Stomach smooth muscle (tissue), 2 donors: ENCODE measurements at regions not wholly inside any gene's neighbourhood (a gene's known extent, or its start where the extent isn't known, plus 50 kb on each side); places are given as distances from the start of the nearest gene placed in this dataset.
A peak's percentile ranks its signal among the peaks of the same experiment; 100 is the strongest.
"Not testable (repeated sequence)": the region's sequence is repeated elsewhere in the genome, so short reads cannot be mapped to it uniquely, and the experiment has no call there.

Experiments
- H3K27ac ChIP-seq: one replicate; pipeline ENCODE4 v1.7.0; 2013; ENCODE audit warnings: mild to moderate bottlenecking, low read length, inconsistent platforms
- H3K27me3 ChIP-seq, 2 donors: one replicate each; pipeline ENCODE4 v1.7.0; 2013; ENCODE audit warnings: low read length in 2 of 2; ENCODE audit not compliant: insufficient read depth in 2 of 2, control insufficient read depth in 1 of 2
- H3K36me3 ChIP-seq, 2 donors: one replicate each; pipeline ENCODE4 v1.7.0; 2013; ENCODE audit warnings: low read length in 2 of 2; ENCODE audit not compliant: control insufficient read depth in 2 of 2, insufficient read depth in 2 of 2
- H3K4me1 ChIP-seq: one replicate; pipeline ENCODE4 v1.7.0; 2013; ENCODE audit warnings: low read length; ENCODE audit not compliant: control insufficient read depth, insufficient read depth
- H3K4me3 ChIP-seq, 2 donors: one replicate each; pipeline ENCODE4 v1.7.0; 2013; ENCODE audit warnings: low read length in 2 of 2
- H3K9ac ChIP-seq, 2 donors: one replicate each; pipeline ENCODE4 v1.7.0; 2013; ENCODE audit warnings: low read length in 2 of 2, mild to moderate bottlenecking in 1 of 2
- H3K9me3 ChIP-seq, 2 donors: one replicate each; pipeline ENCODE4 v1.7.0; 2013; ENCODE audit warnings: low read length in 2 of 2; ENCODE audit not compliant: control insufficient read depth in 2 of 2
- donor health status: healthy.
- donor health status: Pancreatic carcinoma.

DNA sequence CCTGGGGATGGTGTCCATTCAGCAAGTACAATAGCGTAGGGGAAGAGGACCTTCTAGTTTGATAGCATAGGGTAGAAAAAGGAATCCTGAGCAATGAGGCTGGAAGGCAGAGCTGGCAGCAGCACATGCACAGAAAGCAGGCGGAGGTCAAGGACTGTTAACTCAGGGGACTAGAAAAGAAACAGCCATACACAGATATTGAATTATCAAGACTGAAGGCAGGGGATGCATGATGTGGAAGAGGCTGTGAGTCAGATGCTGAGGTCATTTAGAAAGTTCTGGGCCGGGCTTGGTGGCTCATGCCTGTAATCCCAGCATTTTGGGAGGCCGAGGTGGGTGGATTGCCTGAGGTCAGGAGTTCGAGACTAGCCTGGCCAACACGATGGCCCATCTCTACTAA, 65.6 kb downstream of the OPTC start:
- Histone ChIP-seq H3K9me3 (no peaks in the 10 kb centered on the region), H3K4me3 (no peak overlapping the region), H3K36me3 (no peaks in the 10 kb centered on the region), H3K27me3 (no peaks in the 10 kb centered on the region), H3K9ac (no peak overlapping the region), H3K4me1 (peaks cover 51% of the 10 kb centered on the region), H3K27ac (peak overlapping the region; percentile 96)

DNA sequence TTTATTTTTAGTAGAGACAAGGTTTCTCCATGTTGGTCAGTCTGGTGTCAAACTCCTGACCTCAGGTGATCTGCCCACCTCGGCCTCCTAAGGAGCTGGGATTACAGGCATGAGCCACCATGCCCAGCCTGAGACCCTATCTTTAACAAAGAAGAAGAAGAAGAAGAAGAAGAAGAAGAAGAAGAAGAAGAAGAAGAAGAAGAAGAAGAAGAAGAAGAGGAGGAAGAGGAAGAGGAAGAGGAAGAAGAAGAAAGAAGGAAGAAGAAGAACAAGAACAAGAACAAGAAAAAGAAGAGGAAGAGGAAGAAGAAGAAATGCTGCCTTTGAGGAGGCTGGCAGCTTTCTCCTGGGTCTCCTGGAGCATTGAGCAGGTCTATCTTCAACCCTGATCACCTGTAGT, 64.9 kb upstream of the ATP2B4 start:
- not testable (repeated sequence) for H3K4me3 ChIP-seq, H3K27me3 ChIP-seq, H3K36me3 ChIP-seq, H3K9ac ChIP-seq, H3K9me3 ChIP-seq, H3K27ac ChIP-seq
- peaks cover 32% of the 10 kb centered on the region for H3K4me1 ChIP-seq

DNA sequence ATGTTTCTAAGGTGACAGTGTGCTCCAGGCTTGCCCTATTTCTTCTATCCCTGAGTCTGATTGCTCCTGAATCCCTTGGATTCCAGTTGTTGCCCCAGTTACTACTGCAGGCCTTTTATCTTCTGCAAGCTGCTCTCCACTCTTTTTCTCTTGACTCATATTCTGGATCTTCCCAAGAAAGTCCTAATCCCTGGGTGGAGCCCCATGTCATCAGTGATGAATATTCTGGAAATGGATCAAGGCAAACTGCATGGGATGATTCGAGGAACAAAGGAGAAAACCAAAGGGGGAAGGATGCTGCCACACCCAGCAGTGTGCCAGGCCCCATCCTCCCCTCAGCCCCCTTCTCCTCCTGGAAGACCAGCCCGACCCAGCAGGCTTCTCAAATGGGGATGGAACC, 63.3 kb upstream of the ATP2B4 start:
- H3K27ac ChIP-seq: no peak overlapping the region

DNA sequence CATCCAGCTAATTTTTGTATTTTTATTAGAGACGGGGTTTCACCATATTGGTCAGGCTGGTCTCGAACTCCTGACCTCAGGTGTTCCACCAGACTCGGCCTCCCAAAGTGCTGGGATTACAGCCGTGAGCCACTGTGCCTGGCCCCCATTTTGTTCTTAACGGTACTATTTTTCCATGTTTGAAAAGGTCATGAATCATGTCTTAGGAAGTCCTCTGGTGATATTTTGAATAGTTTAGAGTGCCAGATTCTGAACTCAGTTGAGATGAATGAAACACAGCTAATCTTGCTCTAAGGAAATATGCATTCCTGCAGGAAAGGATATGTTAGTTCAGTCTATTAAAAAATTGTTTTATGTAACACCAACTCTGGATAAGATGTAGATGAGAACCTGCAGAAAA, 62.6 kb upstream of the ATP2B4 start:
- Histone ChIP-seq H3K27me3 (no peaks in the 10 kb centered on the region), H3K27ac (no peak overlapping the region), H3K9me3 (no peaks in the 10 kb centered on the region), H3K4me1 (peaks cover 9% of the 10 kb centered on the region), H3K9ac (no peak overlapping the region), H3K36me3 (no peaks in the 10 kb centered on the region), H3K4me3 (no peak overlapping the region)

More for the DNA sequence above, 63.3 kb upstream of the ATP2B4 start:
- H3K4me3 ChIP-seq: no peak overlapping the region
- no peaks in the 10 kb centered on the region for H3K9me3 ChIP-seq
- H3K27me3 ChIP-seq: no peaks in the 10 kb centered on the region
- H3K4me1 ChIP-seq: peaks cover 17% of the 10 kb centered on the region
- H3K36me3 ChIP-seq: no peaks in the 10 kb centered on the region
- no peak overlapping the region for H3K9ac ChIP-seq

DNA sequence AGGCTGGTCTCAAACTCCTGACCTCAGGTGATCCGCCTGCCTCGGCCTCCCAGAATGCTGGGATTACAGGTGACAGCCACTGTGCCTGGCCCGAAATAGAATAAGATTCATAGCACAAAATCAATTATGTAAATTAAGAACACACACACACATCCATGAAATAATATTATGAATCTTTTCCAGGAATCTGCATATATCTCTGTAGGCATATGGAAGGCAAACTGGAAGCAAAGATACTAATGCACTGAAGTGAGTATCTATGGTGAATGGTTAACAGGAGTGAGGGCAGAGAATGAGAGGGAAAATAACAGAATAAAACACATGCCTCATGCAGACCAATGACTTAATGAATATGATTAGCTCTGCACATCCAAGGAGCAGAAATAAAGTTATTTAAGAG, 61.6 kb upstream of the ATP2B4 start:
- Histone ChIP-seq H3K9ac (no peak overlapping the region), H3K4me3 (no peak overlapping the region), H3K36me3 (no peaks in the 10 kb centered on the region), H3K27ac (no peak overlapping the region), H3K4me1 (peaks cover 2% of the 10 kb centered on the region), H3K9me3 (no peaks in the 10 kb centered on the region), H3K27me3 (no peaks in the 10 kb centered on the region)

DNA sequence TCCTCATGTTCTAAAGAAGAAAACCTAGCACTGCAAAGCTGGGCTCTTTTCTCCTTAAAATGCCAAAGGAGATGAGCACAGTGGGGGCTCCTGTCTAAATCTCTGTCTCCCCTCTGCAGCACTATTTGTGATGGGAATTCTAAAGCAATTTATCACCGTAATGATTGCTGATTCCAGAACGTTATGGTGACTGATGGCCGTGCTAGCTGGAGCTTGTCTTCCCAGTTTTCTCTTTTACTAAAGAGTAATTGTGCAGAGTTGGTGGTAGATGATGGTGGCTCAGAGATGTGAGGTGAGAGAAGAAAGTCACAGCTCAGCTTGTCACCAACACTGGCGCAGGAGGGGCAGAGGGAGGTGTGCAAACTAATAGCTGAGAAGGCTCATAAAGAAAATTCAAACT, 60.7 kb upstream of the ATP2B4 start:
- peaks cover 2% of the 10 kb centered on the region for H3K4me1 ChIP-seq

DNA sequence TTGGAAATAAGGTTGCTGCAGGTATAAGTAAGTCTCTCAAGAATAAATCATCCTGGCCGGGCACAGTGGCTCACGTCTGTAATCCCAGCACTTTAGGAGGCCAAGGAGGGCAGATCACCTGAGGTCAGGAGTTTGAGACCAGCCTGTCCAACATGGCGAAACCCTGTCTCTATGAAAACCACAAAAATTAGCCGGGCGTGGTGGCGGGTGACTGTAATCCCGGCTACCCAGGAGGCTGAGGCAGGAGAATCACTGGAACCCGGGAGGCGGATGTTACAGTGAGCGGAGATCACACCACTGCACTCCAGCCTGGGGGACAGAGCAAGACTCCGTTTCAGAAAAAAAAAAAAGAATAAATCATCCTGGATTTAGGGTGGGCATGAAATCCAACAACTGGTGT, 59.7 kb upstream of the ATP2B4 start:
- not testable (repeated sequence) for H3K4me1 ChIP-seq, H3K36me3 ChIP-seq, H3K9me3 ChIP-seq, H3K9ac ChIP-seq, H3K27me3 ChIP-seq, H3K27ac ChIP-seq, H3K4me3 ChIP-seq

More for the DNA sequence above, 60.7 kb upstream of the ATP2B4 start:
- Histone ChIP-seq H3K27ac (no peak overlapping the region), H3K4me3 (no peak overlapping the region), H3K9ac (no peak overlapping the region), H3K9me3 (no peaks in the 10 kb centered on the region), H3K27me3 (no peaks in the 10 kb centered on the region), H3K36me3 (no peaks in the 10 kb centered on the region)

DNA sequence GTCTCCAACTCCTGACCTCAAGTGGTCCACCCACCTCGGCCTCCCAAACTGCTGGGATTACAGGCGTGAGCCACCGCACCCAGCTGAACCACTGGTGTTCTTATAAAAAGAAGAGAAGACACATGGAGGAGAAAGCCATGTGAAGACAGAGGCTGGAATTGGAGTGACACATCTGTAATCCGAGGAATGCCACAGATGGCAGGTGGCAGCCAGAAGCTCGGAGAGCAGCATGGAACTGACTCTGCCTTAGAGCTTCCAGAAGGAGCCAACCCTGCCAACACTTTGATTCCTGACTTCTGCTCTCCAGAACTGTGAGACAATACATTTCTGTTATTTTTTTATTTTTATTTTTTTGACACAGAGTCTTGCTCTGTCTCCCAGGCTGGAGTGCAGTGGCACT, 59.0 kb upstream of the ATP2B4 start:
- Histone ChIP-seq H3K4me1 (peaks cover 8% of the 10 kb centered on the region), H3K9ac (no peak overlapping the region), H3K27me3 (no peaks in the 10 kb centered on the region), H3K27ac (no peak overlapping the region), H3K4me3 (no peak overlapping the region), H3K36me3 (no peaks in the 10 kb centered on the region), H3K9me3 (no peaks in the 10 kb centered on the region)

DNA sequence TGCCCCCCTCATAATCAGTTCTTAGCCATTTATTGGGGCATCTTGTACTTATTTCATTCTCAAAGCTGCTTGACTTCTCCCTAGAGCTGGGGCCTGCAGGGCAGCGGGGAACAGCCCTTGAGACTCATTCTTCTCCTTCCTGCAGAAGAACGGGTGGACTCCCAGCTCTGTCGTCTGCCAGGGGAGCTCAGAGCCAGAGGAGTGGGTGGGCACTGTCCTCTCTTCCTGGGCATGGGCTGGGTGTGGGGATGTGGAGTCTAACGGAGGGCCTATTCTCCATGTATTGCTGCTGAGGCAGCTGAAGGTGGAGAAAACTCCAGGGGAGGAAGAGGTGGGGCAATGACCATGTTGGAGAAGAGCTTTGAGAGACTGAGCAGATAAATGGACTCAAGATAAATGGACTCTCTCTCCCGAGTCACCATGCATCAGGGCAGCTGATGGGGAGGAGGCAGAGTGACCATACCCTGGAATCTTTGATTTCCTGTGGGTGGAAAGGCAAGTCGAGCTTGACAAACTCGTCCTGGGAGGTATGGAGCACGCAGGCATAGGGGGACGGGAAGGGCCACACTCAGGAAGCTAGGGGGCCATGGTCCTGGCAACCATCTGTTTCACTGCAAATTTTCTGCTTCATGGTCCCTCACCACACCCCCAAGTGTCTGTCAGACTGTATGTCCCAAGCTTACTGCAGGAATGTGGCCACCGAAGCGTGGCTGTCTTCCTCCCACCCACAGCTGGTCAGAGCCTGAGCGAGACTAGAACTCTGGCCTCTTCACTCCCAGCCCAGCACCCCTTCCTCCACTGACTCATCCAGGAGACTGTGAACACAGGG, 56.9 kb upstream of the ATP2B4 start:
- peaks cover 8% of the 10 kb centered on the region for H3K4me1 ChIP-seq
- H3K9ac ChIP-seq: no peak overlapping the region
- H3K9me3 ChIP-seq: no peaks in the 10 kb centered on the region
- H3K27me3 ChIP-seq: no peaks in the 10 kb centered on the region
- H3K4me3 ChIP-seq: no peak overlapping the region
- no peaks in the 10 kb centered on the region for H3K36me3 ChIP-seq
- H3K27ac ChIP-seq: no peak overlapping the region

DNA sequence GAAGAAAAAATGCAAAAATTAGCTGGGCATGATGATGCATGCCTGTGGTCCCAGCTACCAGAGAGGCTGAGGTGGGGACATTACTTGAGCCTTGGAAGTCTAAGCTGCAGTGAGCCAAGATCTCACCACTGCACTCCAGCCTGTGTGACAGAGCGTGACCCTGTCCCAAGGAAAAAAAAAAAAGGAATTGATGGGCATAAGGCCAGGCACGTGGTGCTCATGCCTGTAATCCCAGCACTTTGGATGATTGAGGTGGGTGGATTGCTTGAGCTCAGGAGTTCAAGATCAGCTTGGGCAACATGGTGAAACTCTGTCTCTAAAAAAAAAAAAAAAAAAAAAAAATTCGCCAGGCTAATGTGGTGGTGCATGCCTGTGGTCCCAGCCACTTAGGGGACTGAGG, 55.8 kb upstream of the ATP2B4 start:
- Histone ChIP-seq H3K27me3 (no peaks in the 10 kb centered on the region), H3K36me3 (no peaks in the 10 kb centered on the region), H3K4me3 (no peak overlapping the region), H3K4me1 (peaks cover 8% of the 10 kb centered on the region), H3K9me3 (no peaks in the 10 kb centered on the region), H3K9ac (no peak overlapping the region), H3K27ac (no peak overlapping the region)

DNA sequence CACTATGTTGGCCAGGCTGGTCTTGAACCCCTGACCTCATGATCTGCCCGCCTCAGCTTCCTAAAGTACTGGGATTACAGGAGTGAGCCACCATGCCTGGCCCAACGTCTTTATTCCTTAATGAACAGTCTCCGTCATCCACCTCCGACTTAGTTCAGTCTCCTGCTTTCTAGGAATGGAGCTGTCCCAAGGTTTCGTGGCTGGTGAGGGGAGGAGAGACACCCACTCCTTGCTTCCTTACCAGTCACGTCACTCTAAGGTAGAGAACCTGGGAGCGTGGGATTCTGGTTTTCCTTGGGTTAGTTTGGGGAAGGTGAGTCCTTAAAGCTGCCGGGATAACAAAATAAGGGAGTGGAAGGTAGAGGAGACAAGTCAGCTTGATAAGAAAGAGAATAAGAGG, 55.0 kb upstream of the ATP2B4 start:
- H3K27ac ChIP-seq: no peak overlapping the region
- no peak overlapping the region for H3K9ac ChIP-seq
- H3K9me3 ChIP-seq: no peaks in the 10 kb centered on the region
- no peaks in the 10 kb centered on the region for H3K36me3 ChIP-seq
- no peaks in the 10 kb centered on the region for H3K27me3 ChIP-seq
- H3K4me1 ChIP-seq: peaks cover 8% of the 10 kb centered on the region
- H3K4me3 ChIP-seq: no peak overlapping the region
